ENCODE measurements at regions not wholly inside any gene's neighbourhood (a gene's known extent, or its start where the extent isn't known, plus 50 kb on each side); places are given as distances from the start of the nearest gene placed in this dataset.

DNA sequence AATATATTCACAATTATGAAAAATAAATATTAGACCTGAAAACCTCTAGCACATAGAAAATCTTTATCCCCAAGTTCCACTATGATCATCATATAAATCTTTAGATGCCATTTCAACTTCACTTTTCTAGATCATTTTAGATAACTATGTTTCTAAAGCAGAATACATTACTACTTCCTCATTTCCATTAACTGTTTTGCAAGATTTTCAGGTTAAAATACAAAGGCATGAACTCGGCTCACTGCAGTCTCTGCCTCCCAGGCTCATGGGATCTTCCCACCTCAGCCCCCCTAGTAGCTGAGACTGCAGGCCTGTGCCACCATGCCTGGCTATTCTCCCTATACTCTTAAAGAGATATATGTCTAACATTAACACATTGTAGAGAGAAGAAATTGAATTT, 1365.9 kb upstream of the AGA start:
- intact Hi-C loops (cut with DNase I; ENCODE audit: low total_unique reads) (no loop called here), in situ Hi-C loops (cut with MboI; ENCODE audit: low sequenced_read_pairs in 4 of 4) (no loop called here)
- no peaks in the 10 kb centered on the region for H3K36me3 ChIP-seq
- no peak overlapping the region for H3K27ac ChIP-seq
- no peak overlapping the region for H3K4me3 ChIP-seq
- H3K9me3 ChIP-seq, result no peaks in the 10 kb centered on the region
- ATAC-seq (no peak), DNase-seq (no peak)
- no peak for TF ChIP-seq POLR2A (IDR thresholded peaks at IDR 0.05)
- TF ChIP-seq, protein P1, sequence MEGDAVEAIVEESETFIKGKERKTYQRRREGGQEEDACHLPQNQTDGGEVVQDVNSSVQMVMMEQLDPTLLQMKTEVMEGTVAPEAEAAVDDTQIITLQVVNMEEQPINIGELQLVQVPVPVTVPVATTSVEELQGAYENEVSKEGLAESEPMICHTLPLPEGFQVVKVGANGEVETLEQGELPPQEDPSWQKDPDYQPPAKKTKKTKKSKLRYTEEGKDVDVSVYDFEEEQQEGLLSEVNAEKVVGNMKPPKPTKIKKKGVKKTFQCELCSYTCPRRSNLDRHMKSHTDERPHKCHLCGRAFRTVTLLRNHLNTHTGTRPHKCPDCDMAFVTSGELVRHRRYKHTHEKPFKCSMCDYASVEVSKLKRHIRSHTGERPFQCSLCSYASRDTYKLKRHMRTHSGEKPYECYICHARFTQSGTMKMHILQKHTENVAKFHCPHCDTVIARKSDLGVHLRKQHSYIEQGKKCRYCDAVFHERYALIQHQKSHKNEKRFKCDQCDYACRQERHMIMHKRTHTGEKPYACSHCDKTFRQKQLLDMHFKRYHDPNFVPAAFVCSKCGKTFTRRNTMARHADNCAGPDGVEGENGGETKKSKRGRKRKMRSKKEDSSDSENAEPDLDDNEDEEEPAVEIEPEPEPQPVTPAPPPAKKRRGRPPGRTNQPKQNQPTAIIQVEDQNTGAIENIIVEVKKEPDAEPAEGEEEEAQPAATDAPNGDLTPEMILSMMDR (IDR thresholded peaks at IDR 0.05 in 4 of 5, conservative IDR thresholded peaks at IDR 0.05 in 1 of 5), result no peak
- H3K27me3 ChIP-seq, result no peaks in the 10 kb centered on the region
- no peaks in the 10 kb centered on the region for H3K4me1 ChIP-seq

DNA sequence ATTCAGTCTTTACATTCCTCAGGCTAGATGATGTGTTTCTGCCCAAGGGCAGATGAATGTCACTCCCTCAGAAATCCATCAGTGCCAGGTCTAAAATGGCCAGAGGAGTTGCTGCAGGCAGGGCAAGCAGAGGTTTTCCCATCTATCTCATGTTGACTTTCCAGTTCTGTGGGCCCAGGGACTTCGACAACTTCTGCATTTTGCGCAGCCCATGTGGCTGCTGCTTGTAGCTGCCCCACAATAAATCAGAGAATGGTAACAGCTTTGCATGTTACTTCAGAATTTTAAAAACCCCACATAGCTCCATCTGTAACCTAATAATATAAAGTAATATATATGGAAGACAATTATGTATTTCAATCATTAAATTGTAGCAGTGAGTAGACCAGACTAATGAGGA, 1367.7 kb upstream of the AGA start:
- ATAC-seq, result no peak
- TF ChIP-seq POLR2A (IDR thresholded peaks at IDR 0.05), result no peak
- TF ChIP-seq, protein P1 (IDR thresholded peaks at IDR 0.05 in 4 of 5, conservative IDR thresholded peaks at IDR 0.05 in 1 of 5), result no peak
- Histone ChIP-seq H3K9me3 (no peaks in the 10 kb centered on the region), H3K4me3 (no peak overlapping the region), H3K4me1 (no peaks in the 10 kb centered on the region), H3K36me3 (no peaks in the 10 kb centered on the region), H3K27ac (no peak overlapping the region), H3K27me3 (no peaks in the 10 kb centered on the region)
- intact Hi-C loops (cut with DNase I; ENCODE audit: low total_unique reads), result no loop called here
- DNase-seq, result no peak
- in situ Hi-C loops (cut with MboI; ENCODE audit: low sequenced_read_pairs in 4 of 4), result no loop called here

DNA sequence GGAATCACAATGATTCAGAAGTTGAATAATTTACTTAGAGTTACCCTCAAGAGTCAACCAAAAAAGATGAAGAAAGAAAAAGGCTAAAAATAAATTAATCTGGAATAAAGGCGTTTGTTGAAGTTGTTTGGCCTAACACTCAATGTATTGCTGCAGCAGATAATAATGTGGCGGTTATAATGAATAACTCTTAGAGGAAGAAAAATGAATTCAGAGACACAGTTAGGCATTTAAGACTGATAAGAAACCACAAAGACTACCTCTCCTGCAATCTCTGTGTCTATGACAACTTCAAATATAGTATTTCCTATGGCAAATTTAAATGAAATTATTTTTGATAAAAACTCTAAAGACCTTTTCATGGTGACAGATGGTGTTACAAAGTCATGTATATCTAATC, 1369.1 kb upstream of the AGA start:
- TF ChIP-seq POLR2A (IDR thresholded peaks at IDR 0.05), result no peak
- in situ Hi-C loops (cut with MboI; ENCODE audit: low sequenced_read_pairs in 4 of 4), result no loop called here

DNA sequence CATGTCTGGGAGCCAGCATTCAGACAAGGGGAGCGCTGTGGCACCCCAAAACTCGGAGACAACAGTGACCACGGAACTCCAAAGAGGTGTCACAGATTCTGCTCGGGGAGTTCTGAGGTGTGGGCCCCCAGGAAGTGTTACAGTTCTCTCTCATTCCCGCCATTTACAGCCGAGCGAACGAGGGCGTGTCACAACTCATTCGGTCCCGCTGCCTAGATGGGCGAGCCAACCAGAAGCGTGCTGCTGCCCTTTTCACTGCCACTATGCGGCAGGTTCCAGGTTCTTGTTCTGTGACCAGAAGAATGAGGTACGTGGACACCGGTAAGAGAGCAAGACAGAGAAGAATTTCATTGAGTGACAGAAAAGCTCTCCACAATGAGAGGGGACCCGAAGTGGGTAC, 1370.6 kb upstream of the AGA start:
- no peak for ATAC-seq
- H3K4me1 ChIP-seq, result no peaks in the 10 kb centered on the region
- H3K4me3 ChIP-seq, result no peak overlapping the region
- in situ Hi-C loops (cut with MboI; ENCODE audit: low sequenced_read_pairs in 4 of 4) (no loop called here), intact Hi-C loops (cut with DNase I; ENCODE audit: low total_unique reads) (no loop called here)
- H3K27ac ChIP-seq, result no peak overlapping the region
- no peak for DNase-seq
- H3K36me3 ChIP-seq, result no peaks in the 10 kb centered on the region
- TF ChIP-seq, protein P1 (IDR thresholded peaks at IDR 0.05 in 4 of 5, conservative IDR thresholded peaks at IDR 0.05 in 1 of 5), result no peak
- no peak for TF ChIP-seq POLR2A (IDR thresholded peaks at IDR 0.05)
- H3K9me3 ChIP-seq, result no peaks in the 10 kb centered on the region
- no peaks in the 10 kb centered on the region for H3K27me3 ChIP-seq

More for the DNA sequence above, 1369.1 kb upstream of the AGA start:
- Histone ChIP-seq H3K27ac (no peak overlapping the region), H3K36me3 (no peaks in the 10 kb centered on the region), H3K4me3 (no peak overlapping the region), H3K9me3 (no peaks in the 10 kb centered on the region), H3K27me3 (no peaks in the 10 kb centered on the region), H3K4me1 (no peaks in the 10 kb centered on the region)
- DNase-seq, result no peak
- intact Hi-C loops (cut with DNase I; ENCODE audit: low total_unique reads), result no loop called here
- ATAC-seq, result no peak

DNA sequence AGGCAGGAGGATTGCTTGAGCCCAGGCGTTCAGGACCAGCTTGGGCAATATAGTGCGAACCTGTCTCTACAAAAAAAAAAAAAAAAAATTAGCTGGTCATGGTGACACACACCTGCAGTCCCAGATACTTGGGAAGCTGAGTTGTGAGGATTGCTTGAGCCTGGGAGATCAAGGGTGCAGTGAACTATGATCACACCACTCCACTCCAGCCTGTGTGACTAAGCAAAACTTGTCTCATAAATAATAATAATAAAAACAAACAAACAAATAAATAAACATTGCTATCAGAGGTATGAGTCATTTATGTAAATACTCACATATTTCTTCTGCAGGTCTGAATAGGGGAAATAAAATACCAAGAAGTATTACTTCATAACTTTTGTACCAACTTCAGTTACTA, 1372.7 kb upstream of the AGA start:
- no peak for DNase-seq
- intact Hi-C loops (cut with DNase I; ENCODE audit: low total_unique reads) (no loop called here), in situ Hi-C loops (cut with MboI; ENCODE audit: low sequenced_read_pairs in 4 of 4) (no loop called here)
- no peak for ATAC-seq
- Histone ChIP-seq H3K27me3 (no peaks in the 10 kb centered on the region), H3K9me3 (no peaks in the 10 kb centered on the region), H3K27ac (no peak overlapping the region), H3K4me1 (no peaks in the 10 kb centered on the region), H3K4me3 (no peak overlapping the region), H3K36me3 (no peaks in the 10 kb centered on the region)
- TF ChIP-seq, protein P1 (IDR thresholded peaks at IDR 0.05 in 4 of 5, conservative IDR thresholded peaks at IDR 0.05 in 1 of 5), result no peak
- TF ChIP-seq POLR2A (IDR thresholded peaks at IDR 0.05), result no peak

Measured in gastrocnemius medialis (tissue), 4 donors.